Stimulated activated CD8-positive, alpha-beta memory T cell treated with anti-CD3 and anti-CD28 coated beads, Interleukin-12 subunit alpha, Interleukin-12 subunit beta, amount 100 ng/mL, for 24 hours (primary cell): ENCODE measurements at regions not wholly inside any gene's neighbourhood (a gene's known extent, or its start where the extent isn't known, plus 50 kb on each side); places are given as distances from the start of the nearest gene placed in this dataset.

Source experiments
- DNase-seq: peaks from one replicate; pipeline ENCODE4 v3.0.0-alpha.2; 2020; ENCODE audit errors: extremely low read depth

GRCh38 chr22:49439373-49439772, 388.3 kb downstream of the BRD1 start:
- no peak for DNase-seq

GRCh38 chr22:49437956-49438355, 389.7 kb downstream of the BRD1 start:
- no peak for DNase-seq

GRCh38 chr22:49437356-49437755, 390.3 kb downstream of the BRD1 start:
- no peak for DNase-seq

- DNase-seq = no peak
Measured at GRCh38 chr22:49436056-49436455, 391.6 kb downstream of the BRD1 start.

GRCh38 chr22:49435596-49435995, 392.1 kb downstream of the BRD1 start:
- no peak for DNase-seq

GRCh38 chr22:49433717-49434611, 393.7 kb downstream of the BRD1 start:
- no peak for DNase-seq

GRCh38 chr22:49432897-49433443, 394.7 kb downstream of the BRD1 start:
- no peak for DNase-seq

- DNase-seq = no peak
Measured at GRCh38 chr22:49432211-49432896, 395.3 kb downstream of the BRD1 start.

GRCh38 chr22:49431551-49431950, 396.1 kb downstream of the BRD1 start:
- no peak for DNase-seq

- no peak for DNase-seq
Measured at GRCh38 chr22:49429066-49429465, 398.6 kb downstream of the BRD1 start.

- no peak for DNase-seq
Measured at GRCh38 chr22:49427941-49428340, 399.7 kb downstream of the BRD1 start.

- DNase-seq = no peak
Measured at GRCh38 chr22:49427341-49427740, 400.3 kb downstream of the BRD1 start.

GRCh38 chr22:49426618-49427266, 400.9 kb downstream of the BRD1 start:
- no peak for DNase-seq

GRCh38 chr22:49426098-49426497, 401.6 kb downstream of the BRD1 start:
- no peak for DNase-seq

GRCh38 chr22:49425356-49425755, 402.3 kb downstream of the BRD1 start:
- DNase-seq = no peak

- DNase-seq = no peak
Measured at GRCh38 chr22:49424893-49425270, 402.8 kb downstream of the BRD1 start.

GRCh38 chr22:49423125-49423650, 404.5 kb downstream of the BRD1 start:
- DNase-seq = no peak

GRCh38 chr22:49422701-49423100, 405.0 kb downstream of the BRD1 start:
- DNase-seq = no peak

GRCh38 chr22:49420651-49421050, 407.0 kb downstream of the BRD1 start:
- DNase-seq = no peak

GRCh38 chr22:49419661-49420060, 408.0 kb downstream of the BRD1 start:
- DNase-seq = no peak

GRCh38 chr22:49418943-49419342, 408.7 kb downstream of the BRD1 start:
- DNase-seq = no peak

- DNase-seq = no peak
Measured at GRCh38 chr22:49418341-49418894, 409.3 kb downstream of the BRD1 start.
